H9 (cell line): ENCODE measurements at regions not wholly inside any gene's neighbourhood (a gene's known extent, or its start where the extent isn't known, plus 50 kb on each side); places are given as distances from the start of the nearest gene placed in this dataset.

Experiments
- DNase-seq: peaks from one replicate; pipeline ENCODE4 v3.0.0-alpha.2; 2017
- H2AFZ ChIP-seq: one replicate; pipeline ENCODE4 v1.6.1; 2013; ENCODE audit warnings: mild to moderate bottlenecking, low read length, control low read depth, moderate library complexity
- H2AK5ac ChIP-seq: 2 replicates; pipeline ENCODE4 v1.6.1; 2013; ENCODE audit warnings: low read length, control low read depth, mixed read lengths; ENCODE audit not compliant: insufficient read length
- H2BK120ac ChIP-seq: one replicate; pipeline ENCODE4 v1.6.1; 2013; ENCODE audit warnings: low read depth, mild to moderate bottlenecking, low read length, control low read depth, inconsistent platforms; ENCODE audit not compliant: poor library complexity, severe bottlenecking
- H2BK12ac ChIP-seq: 2 replicates; pipeline ENCODE4 v1.6.1; 2013; ENCODE audit warnings: low read length, control low read depth, mixed read lengths, low read depth; ENCODE audit not compliant: insufficient read length
- H2BK15ac ChIP-seq: 2 replicates; pipeline ENCODE4 v1.6.1; 2013; ENCODE audit warnings: low read depth, low read length, control low read depth
- H2BK20ac ChIP-seq: one replicate; pipeline ENCODE4 v1.6.1; 2013; ENCODE audit warnings: low read depth, mild to moderate bottlenecking, low read length, control low read depth, inconsistent platforms; ENCODE audit not compliant: poor library complexity, severe bottlenecking
- H2BK5ac ChIP-seq: 2 replicates; pipeline ENCODE4 v1.6.1; 2013; ENCODE audit warnings: low read length, control low read depth, mixed read lengths; ENCODE audit not compliant: insufficient read length
- H3K14ac ChIP-seq: 2 replicates; pipeline ENCODE4 v1.6.1; 2013; ENCODE audit warnings: low read length, control low read depth; ENCODE audit not compliant: insufficient read depth
- H3K18ac ChIP-seq: 2 replicates; pipeline ENCODE4 v1.6.1; 2013; ENCODE audit warnings: low read depth, mild to moderate bottlenecking, mixed read lengths, low read length, control low read depth; ENCODE audit not compliant: insufficient read length
- H3K23ac ChIP-seq: 2 replicates; pipeline ENCODE4 v1.6.1; 2013; ENCODE audit warnings: low read length, control low read depth, mixed read lengths, low read depth; ENCODE audit not compliant: insufficient read length
- H3K23me2 ChIP-seq: 2 replicates; pipeline ENCODE4 v1.6.1; 2013; ENCODE audit warnings: low read depth, mild to moderate bottlenecking, mixed read lengths, low read length, control low read depth; ENCODE audit not compliant: insufficient read length, poor library complexity, severe bottlenecking
- H3K27ac ChIP-seq: 2 replicates; pipeline ENCODE4 v1.5.1; 2013; ENCODE audit warnings: low read length, control low read depth, mixed read lengths, low read depth; ENCODE audit not compliant: insufficient read length
- H3K27me3 ChIP-seq: 2 replicates; pipeline ENCODE4 v1.6.1; 2013; ENCODE audit warnings: low read length, control low read depth, inconsistent platforms; ENCODE audit not compliant: insufficient read depth
- H3K4ac ChIP-seq: 2 replicates; pipeline ENCODE4 v1.6.1; 2013; ENCODE audit warnings: low read depth, mild to moderate bottlenecking, control low read depth, inconsistent platforms, low read length, moderate library complexity
- H3K4me1 ChIP-seq: 2 replicates; pipeline ENCODE4 v1.6.1; 2013; ENCODE audit warnings: low read length, control low read depth, inconsistent platforms; ENCODE audit not compliant: insufficient read depth
- H3K4me2 ChIP-seq: 2 replicates; pipeline ENCODE4 v1.6.1; 2013; ENCODE audit warnings: low read length, control low read depth, mixed read lengths; ENCODE audit not compliant: insufficient read length, insufficient read depth
- H3K56ac ChIP-seq: 2 replicates; pipeline ENCODE4 v1.6.1; 2013; ENCODE audit warnings: low read depth, mild to moderate bottlenecking, mixed read lengths, low read length, control low read depth; ENCODE audit not compliant: insufficient read length
- H3K79me1 ChIP-seq: 2 replicates; pipeline ENCODE4 v1.6.1; 2013; ENCODE audit warnings: low read depth, mild to moderate bottlenecking, moderate library complexity, low read length, control low read depth, inconsistent platforms; ENCODE audit not compliant: insufficient read depth, poor library complexity, severe bottlenecking
- H3K79me2 ChIP-seq: 2 replicates; pipeline ENCODE4 v1.6.1; 2013; ENCODE audit warnings: low read length, control low read depth, inconsistent platforms; ENCODE audit not compliant: insufficient read depth
- H3K9ac ChIP-seq: 2 replicates; pipeline ENCODE4 v1.6.1; 2013; ENCODE audit warnings: low read length, control low read depth, mixed read lengths; ENCODE audit not compliant: insufficient read length; ENCODE audit errors: extremely low read depth
- H3K9me3 ChIP-seq: one replicate; pipeline ENCODE4 v1.6.1; 2013; ENCODE audit warnings: low read depth, low read length, inconsistent platforms; ENCODE audit not compliant: control insufficient read depth
- H3T11ph ChIP-seq: one replicate; pipeline ENCODE4 v1.6.1; 2013; ENCODE audit warnings: mild to moderate bottlenecking, low read length, control low read depth, inconsistent platforms
- H4K20me1 ChIP-seq: one replicate; pipeline ENCODE4 v1.6.1; 2013; ENCODE audit not compliant: control insufficient read depth, insufficient read length, insufficient read depth
- H4K5ac ChIP-seq: 2 replicates; pipeline ENCODE4 v1.6.1; 2013; ENCODE audit warnings: low read depth, mild to moderate bottlenecking, mixed read lengths, low read length, control low read depth; ENCODE audit not compliant: insufficient read length
- H4K8ac ChIP-seq: replicated peaks from 2 replicates; pipeline ENCODE4 v1.6.1; 2013; ENCODE audit warnings: low read length, control low read depth, mixed read lengths, low read depth; ENCODE audit not compliant: insufficient read length
- H4K91ac ChIP-seq: 2 replicates; pipeline ENCODE4 v1.6.1; 2013; ENCODE audit warnings: low read depth, mild to moderate bottlenecking, moderate library complexity, mixed read lengths, low read length, control low read depth; ENCODE audit not compliant: insufficient read length
- H3K27ac Mint-ChIP-seq, 3 experiments: 2 replicates in 2 of 3; 3 replicates in 1 of 3; pipeline ENCODE4 v1.8.0; 2020 to 2021; ENCODE audit warnings: mixed read lengths in 3 of 3, mild to moderate bottlenecking in 1 of 3, moderate library complexity in 1 of 3
- H3K27me3 Mint-ChIP-seq: 2 replicates; pipeline ENCODE4 v1.8.0; 2021; ENCODE audit warnings: low read depth, mild to moderate bottlenecking, moderate library complexity, mixed read lengths
- H3K36me3 Mint-ChIP-seq, 3 experiments: 2 replicates in 2 of 3; 3 replicates in 1 of 3; pipeline ENCODE4 v1.8.0; 2020 to 2021; ENCODE audit warnings: low read depth in 3 of 3, mixed read lengths in 3 of 3; ENCODE audit not compliant: insufficient read depth in 1 of 3
- H3K4me1 Mint-ChIP-seq, 2 experiments: 2 replicates each; pipeline ENCODE4 v1.8.0; 2020; ENCODE audit warnings: mixed read lengths in 2 of 2
- H3K4me3 Mint-ChIP-seq, 2 experiments: 2 replicates in 1 of 2; 3 replicates in 1 of 2; pipeline ENCODE4 v1.8.0; 2020 to 2021; ENCODE audit warnings: mild to moderate bottlenecking in 2 of 2, mixed read lengths in 2 of 2, moderate library complexity in 1 of 2
- H3K9me3 Mint-ChIP-seq, 2 experiments: 2 replicates in 1 of 2; 3 replicates in 1 of 2; pipeline ENCODE4 v1.8.0; 2020; ENCODE audit warnings: mild to moderate bottlenecking in 2 of 2, mixed read lengths in 2 of 2, moderate library complexity in 1 of 2
- CTCF ChIP-seq: fragments of 200-600 bp; sonication (generic); conservative IDR thresholded peaks from 3 replicates; pipeline ENCODE4 v1.8.0; 2021; ENCODE audit warnings: antibody characterized with exemption, mild to moderate bottlenecking
- WGBS: extraction: QIAGEN DNeasy Blood & Tissue Kit; methylation state at CpG from one replicate; pipeline ENCODE4 v1.1.7; 2013; ENCODE audit warnings: missing lambda C conversion rate, low lambda C conversion rate, mixed read lengths; ENCODE audit not compliant: insufficient read length; ENCODE audit errors: extremely low coverage; 5-methylcytosine and 5-hydroxymethylcytosine counted together

GRCh38 chr3:55202326-55202725 lies 274.5 kb upstream of the LRTM1 start:
- H3K18ac ChIP-seq, result no peak overlapping the region
- Mint-ChIP-seq H3K27ac (no peak overlapping the region), H3K27me3 (0 out of 2 replicates have a peak, but pooled peaks cover 2% of the 10 kb centered on the region), H3K36me3 (no peaks in the 10 kb centered on the region), H3K4me1 (peaks cover 11 to 22% of the 10 kb centered on the region in 2 experiments), H3K4me3 (no peak overlapping the region), H3K9me3 (no peaks in the 10 kb centered on the region)
- no peak overlapping the region for H3T11ph ChIP-seq
- WGBS, result no CpG with 5 or more reads among the region's 2 CpGs
- no peak overlapping the region for H2BK15ac ChIP-seq
- no peaks in the 10 kb centered on the region for H3K79me2 ChIP-seq
- no peak overlapping the region for H2BK20ac ChIP-seq
- H4K20me1 ChIP-seq, result no peaks in the 10 kb centered on the region
- no peaks in the 10 kb centered on the region for H3K23me2 ChIP-seq
- no peak overlapping the region for H2AK5ac ChIP-seq
- no peaks in the 10 kb centered on the region for H3K4me1 ChIP-seq
- no peak overlapping the region for H3K27ac ChIP-seq
- no peak overlapping the region for H4K91ac ChIP-seq
- H2BK12ac ChIP-seq, result no peak overlapping the region
- no peak overlapping the region for H4K8ac ChIP-seq
- no peak overlapping the region for H3K9ac ChIP-seq
- H3K9me3 ChIP-seq, result no peaks in the 10 kb centered on the region
- H3K23ac ChIP-seq, result no peak overlapping the region
- H2BK120ac ChIP-seq, result no peak overlapping the region
- no peaks in the 10 kb centered on the region for H3K27me3 ChIP-seq
- DNase-seq, result no peak
- H3K4ac ChIP-seq, result no peak overlapping the region
- no peak overlapping the region for H3K56ac ChIP-seq
- no peak overlapping the region for H3K4me2 ChIP-seq
- no peaks in the 10 kb centered on the region for H3K79me1 ChIP-seq
- H2BK5ac ChIP-seq, result no peak overlapping the region
- H3K14ac ChIP-seq, result no peak overlapping the region
- H4K5ac ChIP-seq, result no peak overlapping the region
- H2AFZ ChIP-seq, result no peak overlapping the region
- no peak for TF ChIP-seq CTCF
